AG09309 (cell line): ENCODE measurements at regions not wholly inside any gene's neighbourhood (a gene's known extent, or its start where the extent isn't known, plus 50 kb on each side); places are given as distances from the start of the nearest gene placed in this dataset.
"Not testable (repeated sequence)": the region's sequence is repeated elsewhere in the genome, so short reads cannot be mapped to it uniquely, and the experiment has no call there.

ENCODE experiments used
- DNase-seq: peaks from one replicate; pipeline ENCODE4 v3.0.0-alpha.2; 2010; ENCODE audit warnings: low read depth
- H3K4me3 ChIP-seq: 2 replicates; pipeline ENCODE4 v1.5.1; 2011; ENCODE audit warnings: mild to moderate bottlenecking, low read depth, low read length, moderate library complexity; ENCODE audit not compliant: control insufficient read depth
- TF ChIP-seq, protein P1 (sequence below): IDR thresholded peaks from 2 replicates; pipeline ENCODE4 v1.5.1; 2011; ENCODE audit warnings: mild to moderate bottlenecking, low read depth, low read length, inconsistent platforms; ENCODE audit not compliant: insufficient read depth, control insufficient read depth; ENCODE audit errors: missing control alignments

DNA sequence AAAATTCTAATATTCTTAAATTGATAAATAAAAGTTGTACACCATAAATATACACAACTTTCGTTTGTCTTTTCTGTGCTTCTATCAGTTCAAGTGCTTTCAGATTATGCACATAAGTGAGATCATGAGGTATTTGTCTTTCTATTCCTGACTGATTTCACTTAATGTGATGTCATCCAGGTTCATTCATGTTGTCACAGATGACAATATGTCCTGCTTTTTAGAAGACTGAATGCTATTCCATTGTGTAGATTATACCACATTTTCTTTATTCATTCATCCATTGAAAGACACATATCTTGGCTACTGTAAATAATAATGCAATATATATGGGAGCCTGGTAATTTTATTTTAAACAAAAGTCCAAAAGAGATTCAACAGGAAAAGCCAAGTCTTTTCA is 190.1 kb upstream of the ERBB4 start:
- H3K4me3 ChIP-seq: no peak overlapping the region
- no peak for DNase-seq
- TF ChIP-seq, protein P1, sequence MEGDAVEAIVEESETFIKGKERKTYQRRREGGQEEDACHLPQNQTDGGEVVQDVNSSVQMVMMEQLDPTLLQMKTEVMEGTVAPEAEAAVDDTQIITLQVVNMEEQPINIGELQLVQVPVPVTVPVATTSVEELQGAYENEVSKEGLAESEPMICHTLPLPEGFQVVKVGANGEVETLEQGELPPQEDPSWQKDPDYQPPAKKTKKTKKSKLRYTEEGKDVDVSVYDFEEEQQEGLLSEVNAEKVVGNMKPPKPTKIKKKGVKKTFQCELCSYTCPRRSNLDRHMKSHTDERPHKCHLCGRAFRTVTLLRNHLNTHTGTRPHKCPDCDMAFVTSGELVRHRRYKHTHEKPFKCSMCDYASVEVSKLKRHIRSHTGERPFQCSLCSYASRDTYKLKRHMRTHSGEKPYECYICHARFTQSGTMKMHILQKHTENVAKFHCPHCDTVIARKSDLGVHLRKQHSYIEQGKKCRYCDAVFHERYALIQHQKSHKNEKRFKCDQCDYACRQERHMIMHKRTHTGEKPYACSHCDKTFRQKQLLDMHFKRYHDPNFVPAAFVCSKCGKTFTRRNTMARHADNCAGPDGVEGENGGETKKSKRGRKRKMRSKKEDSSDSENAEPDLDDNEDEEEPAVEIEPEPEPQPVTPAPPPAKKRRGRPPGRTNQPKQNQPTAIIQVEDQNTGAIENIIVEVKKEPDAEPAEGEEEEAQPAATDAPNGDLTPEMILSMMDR: no peak

DNA sequence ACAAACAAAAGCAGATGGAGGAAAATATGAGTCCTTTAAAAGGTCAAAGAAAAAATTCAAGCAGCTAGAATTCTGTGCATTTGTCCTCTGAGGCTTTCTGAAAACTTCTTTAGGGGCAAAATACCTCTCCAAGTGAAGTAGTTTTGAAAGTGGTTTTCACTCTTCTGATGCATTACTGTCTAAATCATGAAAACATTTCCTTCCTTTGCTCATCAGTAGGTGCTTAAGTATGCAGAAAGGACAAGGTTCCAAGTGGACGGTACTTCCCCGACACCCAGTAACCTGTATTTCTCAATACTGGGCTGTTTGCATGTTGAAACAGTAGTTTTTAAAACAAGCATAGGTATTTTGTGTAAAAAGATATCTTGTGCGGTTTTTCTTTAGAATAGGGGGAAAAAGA is 189.1 kb upstream of the ERBB4 start:
- no peak for DNase-seq
- H3K4me3 ChIP-seq: no peak overlapping the region

DNA sequence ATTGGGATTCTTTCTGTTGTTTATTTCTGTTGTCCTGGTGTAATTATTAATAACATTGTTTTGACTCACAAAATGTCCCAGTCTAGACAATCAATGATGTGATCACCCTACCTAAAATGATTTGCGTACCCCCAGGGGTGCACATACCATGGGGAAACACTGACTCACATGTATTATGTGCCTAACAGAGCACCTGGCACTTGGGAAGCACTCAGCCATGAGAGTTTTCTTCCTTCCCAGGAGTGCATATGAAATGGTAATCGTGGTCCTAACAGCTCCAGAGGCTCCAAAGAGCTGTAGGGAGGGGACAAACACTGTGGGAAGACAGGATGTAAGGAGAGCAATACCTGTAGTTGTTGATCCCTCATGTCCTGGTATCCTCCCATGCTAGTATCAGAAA is 187.8 kb upstream of the ERBB4 start:
- no peak overlapping the region for H3K4me3 ChIP-seq
- DNase-seq: no peak
- TF ChIP-seq, protein P1: no peak

More for the DNA sequence above, 189.1 kb upstream of the ERBB4 start:
- TF ChIP-seq, protein P1: no peak

DNA sequence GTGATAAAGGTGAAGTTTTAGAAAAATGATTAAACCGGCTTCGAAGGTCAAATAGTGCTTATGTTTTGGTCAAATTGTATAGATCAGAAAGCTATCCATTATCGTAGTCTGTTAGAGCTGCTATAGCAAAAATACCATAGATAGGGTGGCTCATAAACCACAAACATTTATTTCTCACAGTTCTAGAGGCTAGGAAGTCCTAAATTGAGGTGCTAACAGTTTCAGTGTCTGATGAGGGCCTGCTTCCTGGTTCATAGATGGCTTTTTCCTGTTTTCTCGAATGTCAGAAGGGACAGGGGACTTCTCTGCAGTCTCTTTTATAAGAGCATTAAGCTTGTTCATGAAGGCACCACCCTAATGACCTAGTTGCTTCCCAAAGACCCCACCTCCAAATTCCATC is 186.6 kb upstream of the ERBB4 start:
- TF ChIP-seq, protein P1: no peak
- no peak overlapping the region for H3K4me3 ChIP-seq
- no peak for DNase-seq

DNA sequence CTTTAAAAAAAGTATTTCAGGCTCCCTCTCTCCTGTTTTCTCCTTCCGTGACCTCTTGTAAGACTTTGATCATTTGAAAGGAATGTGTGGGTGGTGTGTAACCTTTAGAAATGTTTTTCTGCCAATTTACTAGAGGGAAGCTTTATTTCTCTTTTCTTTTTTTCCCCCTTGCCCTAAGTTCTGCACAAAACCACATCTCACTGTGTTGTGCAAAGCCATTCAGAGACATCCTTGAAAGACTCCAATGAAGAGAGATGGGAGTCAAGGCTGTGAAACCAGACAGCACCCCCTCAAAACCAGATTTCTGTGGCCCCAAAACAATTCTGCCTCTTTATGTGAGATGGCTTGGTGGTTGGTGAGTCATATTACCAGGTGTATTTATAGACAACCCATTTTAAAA is 184.6 kb upstream of the ERBB4 start:
- no peak overlapping the region for H3K4me3 ChIP-seq
- DNase-seq: peak; percentile 13
- TF ChIP-seq, protein P1: no peak

DNA sequence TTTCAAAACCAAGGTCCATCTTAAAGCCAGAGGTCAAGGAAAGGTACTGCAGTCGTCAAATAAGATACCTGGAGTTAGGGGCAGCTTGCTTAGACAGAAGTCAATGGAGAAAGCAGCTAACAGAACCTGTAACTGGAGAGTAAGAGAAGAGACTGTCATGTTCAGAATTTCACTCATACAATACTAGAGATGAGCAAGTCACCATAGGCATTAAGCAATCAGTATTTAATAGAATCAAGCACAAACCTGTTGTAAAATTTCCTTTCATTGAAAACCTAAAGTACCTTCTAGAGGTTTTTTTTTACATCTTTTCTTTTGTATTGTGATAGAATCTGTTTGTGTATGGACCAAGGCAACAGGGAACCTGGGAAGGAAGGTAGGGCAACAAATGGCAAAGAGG is 183.4 kb upstream of the ERBB4 start:
- DNase-seq: no peak
- TF ChIP-seq, protein P1: no peak
- no peak overlapping the region for H3K4me3 ChIP-seq

DNA sequence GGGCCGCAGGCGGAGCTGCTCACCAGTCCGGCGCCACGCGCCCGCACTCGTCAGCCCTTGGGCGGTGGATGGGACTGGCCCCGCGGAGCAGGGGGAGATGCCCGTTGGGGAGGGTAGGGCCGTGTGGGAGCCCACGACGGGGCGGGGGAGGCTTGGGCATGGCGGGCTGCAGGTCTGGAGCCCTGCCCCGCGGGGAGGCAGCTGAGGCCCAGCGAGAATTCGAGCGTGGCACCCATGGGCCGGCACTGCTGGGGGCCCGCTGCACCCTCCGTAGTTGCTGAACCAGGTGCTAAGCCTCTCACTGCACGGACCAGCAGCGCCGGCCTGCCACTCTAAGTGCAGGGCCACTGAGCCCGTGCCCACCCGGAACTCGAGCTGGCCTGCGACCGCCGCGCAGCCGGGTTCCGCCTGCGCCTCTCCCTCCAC is 182.4 kb upstream of the ERBB4 start:
- TF ChIP-seq, protein P1: no peak
- no peak for DNase-seq
- no peak overlapping the region for H3K4me3 ChIP-seq

DNA sequence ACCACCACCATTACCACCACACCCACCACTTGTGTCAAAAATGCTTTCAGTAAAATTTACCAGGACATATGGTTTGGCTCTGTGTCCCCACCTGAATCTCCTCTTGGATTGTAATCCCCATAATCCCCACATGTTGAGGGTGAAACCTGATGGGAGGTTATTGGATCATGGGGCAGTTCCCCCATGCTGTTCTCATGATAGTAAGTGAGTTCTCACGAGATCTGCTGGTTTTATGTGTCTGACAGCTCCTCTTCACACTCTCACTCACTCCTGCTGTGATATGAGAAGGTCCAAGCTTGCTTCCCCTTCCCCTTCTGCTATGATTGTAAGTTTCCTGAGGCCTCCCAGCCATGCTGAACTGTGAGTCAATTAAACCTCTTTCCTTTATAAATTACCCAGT is 176.8 kb upstream of the ERBB4 start:
- H3K4me3 ChIP-seq, DNase-seq: not testable (repeated sequence)
